GM12892 (cell line): ENCODE measurements at regions not wholly inside any gene's neighbourhood (a gene's known extent, or its start where the extent isn't known, plus 50 kb on each side); places are given as distances from the start of the nearest gene placed in this dataset.

Experiments
- POLR2A ChIP-seq: IDR thresholded peaks from 2 replicates; pipeline ENCODE4 v1.6.1; 2011; ENCODE audit warnings: low read depth, low read length, control low read depth
- POLR2AphosphoS5 ChIP-seq: IDR thresholded peaks from 2 replicates; pipeline ENCODE4 v1.6.1; 2011; ENCODE audit warnings: low read depth, low read length, control low read depth
- TAF1 ChIP-seq: IDR thresholded peaks from 2 replicates; pipeline ENCODE4 v1.6.1; 2011; ENCODE audit warnings: low read depth, mild to moderate bottlenecking, control low read depth, low read length, borderline replicate concordance

GRCh38 chr2:159855557-159856061, 57.6 kb upstream of the CD302 start:
- no peak for TF ChIP-seq POLR2A
- TF ChIP-seq POLR2AphosphoS5, result no peak
- TF ChIP-seq TAF1, result no peak
